SK-N-SH (cell line): ENCODE measurements at regions not wholly inside any gene's neighbourhood (a gene's known extent, or its start where the extent isn't known, plus 50 kb on each side); places are given as distances from the start of the nearest gene placed in this dataset.

Experiments used
- CTCF ChIA-PET: fragments of 300-600, 350-600 bp; formaldehyde crosslinking; extraction: SDS; loops from one replicate; lab custom pipeline; 2021; lab: Yijun Ruan, JAX
- POLR2A ChIA-PET: fragments of 350-600 bp; sonication (Branson Sonifier 250); formaldehyde crosslinking; extraction: SDS; loops from one replicate; lab custom pipeline; 2020; ENCODE audit warnings: antibody characterized with exemption, inconsistent platforms; lab: Yijun Ruan, JAX
- DNase-seq: peaks from one replicate; pipeline ENCODE4 v3.0.0; 2012
- H2AFZ ChIP-seq: fragments of 200-600 bp; sonication (generic); 2 replicates; pipeline ENCODE4 v1.8.1; 2016; ENCODE audit warnings: antibody characterized with exemption, mild to moderate bottlenecking, low read depth
- H3F3A ChIP-seq: fragments of 200-600 bp; sonication (generic); replicated peaks from 2 replicates; pipeline ENCODE3; 2016; ENCODE audit warnings: antibody characterized with exemption, mild to moderate bottlenecking; ENCODE audit not compliant: insufficient read depth
- H3K27ac ChIP-seq, 2 experiments: fragments of 200-500 bp in 1 of 2; fragments of 200-600 bp in 1 of 2; sonication (Bioruptor generic) in 1 of 2; sonication (generic), shearing (Covaris generic) in 1 of 2; 2 replicates each; pipeline versions ENCODE4 v1.5.1 to v1.6.1; 2014 to 2016; ENCODE audit warnings: low read depth in 2 of 2, inconsistent platforms in 1 of 2, low read length in 1 of 2, mild to moderate bottlenecking in 1 of 2, mixed read lengths in 1 of 2
- H3K27me3 ChIP-seq: fragments of 200-600 bp; sonication (generic), shearing (Covaris generic); 2 replicates; pipeline ENCODE4 v1.6.1; 2016; ENCODE audit warnings: mixed run types; ENCODE audit not compliant: insufficient read depth
- H3K36me3 ChIP-seq, 2 experiments: fragments of 200-500 bp in 1 of 2; fragments of 200-600 bp in 1 of 2; sonication (Bioruptor generic) in 1 of 2; sonication (generic) in 1 of 2; replicated peaks in 1 of 2; 2 replicates each; pipeline versions ENCODE3 to v1.5.1; 2014 to 2016; ENCODE audit warnings: low read length in 1 of 2, mild to moderate bottlenecking in 1 of 2; ENCODE audit not compliant: insufficient read depth in 2 of 2, control insufficient read depth in 1 of 2
- H3K4me1 ChIP-seq, 2 experiments: fragments of 200-500 bp in 1 of 2; fragments of 200-600 bp in 1 of 2; sonication (Bioruptor generic) in 1 of 2; sonication (generic), shearing (Covaris generic) in 1 of 2; 2 replicates each; pipeline versions ENCODE4 v1.5.1 to v1.6.1; 2014 to 2016; ENCODE audit warnings: low read depth in 1 of 2, low read length in 1 of 2, mixed run types in 1 of 2; ENCODE audit not compliant: insufficient read depth in 2 of 2, control insufficient read depth in 1 of 2
- H3K4me2 ChIP-seq: fragments of 200-600 bp; sonication (generic), shearing (Covaris generic); 2 replicates; pipeline ENCODE4 v1.6.1; 2017; ENCODE audit warnings: mixed run types
- H3K4me3 ChIP-seq, 2 experiments: fragments of 200-500 bp in 1 of 2; fragments of 200-600 bp in 1 of 2; sonication (Bioruptor generic) in 1 of 2; sonication (generic), shearing (Covaris generic) in 1 of 2; 2 replicates each; pipeline versions ENCODE4 v1.5.1 to v1.8.1; 2014 to 2016; ENCODE audit warnings: low read depth in 2 of 2, inconsistent platforms in 1 of 2, low read length in 1 of 2, mild to moderate bottlenecking in 1 of 2, mixed read lengths in 1 of 2, moderate library complexity in 1 of 2
- H3K79me2 ChIP-seq: fragments of 200-600 bp; sonication (generic); 2 replicates; pipeline ENCODE4 v1.8.1; 2017; ENCODE audit warnings: mild to moderate bottlenecking; ENCODE audit not compliant: insufficient read depth
- H3K9ac ChIP-seq: fragments of 200-600 bp; sonication (generic); 2 replicates; pipeline ENCODE4 v1.6.1; 2017; ENCODE audit warnings: mixed run types
- H3K9me2 ChIP-seq: fragments of 200-600 bp; sonication (generic); 2 replicates; pipeline ENCODE4 v1.6.1; 2017; ENCODE audit warnings: mixed run types
- H3K9me3 ChIP-seq: fragments of 200-600 bp; sonication (generic); 2 replicates; pipeline ENCODE4 v1.6.1; 2017; ENCODE audit warnings: mixed run types, mild to moderate bottlenecking, moderate library complexity
- H4K20me1 ChIP-seq: fragments of 200-600 bp; sonication (generic); 2 replicates; pipeline ENCODE4 v1.6.1; 2017; ENCODE audit warnings: mild to moderate bottlenecking, mixed run types; ENCODE audit not compliant: insufficient read depth
- CHD2 ChIP-seq: fragments of 150-350 bp; IDR thresholded peaks from 2 replicates; pipeline ENCODE4 v1.6.1; 2018; ENCODE audit warnings: low read length; ENCODE audit not compliant: partially characterized antibody
- ELF1 ChIP-seq: IDR thresholded peaks from 2 replicates; pipeline ENCODE4 v1.4.0; 2012
- EZH2phosphoT487 ChIP-seq: fragments of 200-600 bp; sonication (generic); IDR thresholded peaks from 2 replicates; pipeline ENCODE4 v1.6.1; 2017; ENCODE audit warnings: low read depth, mixed run types, mild to moderate bottlenecking, antibody characterized with exemption, moderate library complexity, borderline replicate concordance
- GABPA ChIP-seq: IDR thresholded peaks from 2 replicates; pipeline ENCODE4 v1.4.0; 2012; ENCODE audit warnings: low read depth, mild to moderate bottlenecking
- GATA2 ChIP-seq: sonication (generic); formaldehyde crosslinking; IDR thresholded peaks from 2 replicates; pipeline ENCODE4 v1.5.0; 2020; ENCODE audit warnings: mild to moderate bottlenecking, missing genetic modification reagents
- IRF3 ChIP-seq: fragments of 150-350 bp; IDR thresholded peaks from 2 replicates; pipeline ENCODE4 v1.6.1; 2016; ENCODE audit warnings: mild to moderate bottlenecking, low read depth, low read length
- MEF2A ChIP-seq: IDR thresholded peaks from 2 replicates; pipeline ENCODE4 v1.4.0; 2012; ENCODE audit warnings: low read depth, borderline replicate concordance
- MXI1 ChIP-seq: IDR thresholded peaks from 2 replicates; pipeline ENCODE4 v1.6.1; 2012; ENCODE audit warnings: mild to moderate bottlenecking, low read depth, low read length, improper control_type of control experiment
- NRF1 ChIP-seq: IDR thresholded peaks from 2 replicates; pipeline ENCODE4 v1.6.1; 2012; ENCODE audit warnings: low read depth, mild to moderate bottlenecking, low read length
- PBX3 ChIP-seq: IDR thresholded peaks from 2 replicates; pipeline ENCODE4; 2012
- POLR2AphosphoS5 ChIP-seq: IDR thresholded peaks from 2 replicates; pipeline ENCODE4 v1.6.1; 2012; ENCODE audit warnings: low read depth, low read length
- RCOR1 ChIP-seq: fragments of 150-350 bp; IDR thresholded peaks from 2 replicates; pipeline ENCODE4 v1.6.1; 2017; ENCODE audit warnings: antibody characterized with exemption, low read length
- REST ChIP-seq: IDR thresholded peaks from 2 replicates; pipeline ENCODE4 v1.6.1; 2012; ENCODE audit warnings: mild to moderate bottlenecking, low read depth, low read length, moderate library complexity
- SMC3 ChIP-seq: IDR thresholded peaks from 2 replicates; pipeline ENCODE4 v1.6.1; 2012; ENCODE audit warnings: low read depth, low read length, improper control_type of control experiment
- TAF1 ChIP-seq: IDR thresholded peaks from 2 replicates; pipeline ENCODE4 v1.6.1; 2012; ENCODE audit warnings: low read depth, mild to moderate bottlenecking, low read length, moderate library complexity, borderline replicate concordance
- WGBS: methylation state at CpG from one replicate; pipeline ENCODE4 v1.1.6; 2017; ENCODE audit warnings: low lambda C conversion rate; 5-methylcytosine and 5-hydroxymethylcytosine counted together

- Histone ChIP-seq H3K4me1 (no peaks in the 10 kb centered on the region), H3K27me3 (no peaks in the 10 kb centered on the region)
- CTCF ChIA-PET, result interaction anchor here (0.8 to 1.3 kb wide), 2 partner anchors 216 to 503 kb away, joined by 3 read pairs; no protein-coding TSS in a partner anchor
Observed at GRCh38 chr2:175585496-175585895, 404.0 kb upstream of the ATP5MC3 start.

GRCh38 chr2:175580652-175581051 lies 399.1 kb upstream of the ATP5MC3 start:
- Histone ChIP-seq H3K4me1 (no peaks in the 10 kb centered on the region), H3K9me2 (no peaks in the 10 kb centered on the region), H3K36me3 (no peaks in the 10 kb centered on the region), H3F3A (no peaks in the 10 kb centered on the region), H3K4me3 (no peak overlapping the region), H3K79me2 (no peaks in the 10 kb centered on the region), H3K27me3 (no peaks in the 10 kb centered on the region), H3K4me2 (no peak overlapping the region), H3K9ac (no peak overlapping the region), H2AFZ (no peak overlapping the region), H4K20me1 (no peaks in the 10 kb centered on the region), H3K27ac (no peak overlapping the region), H3K9me3 (no peaks in the 10 kb centered on the region)
- 17% methylated on average over 1 of the region's 1 CpG for WGBS
- POLR2A ChIA-PET, result no interaction called here
- DNase-seq, result no peak
- CTCF ChIA-PET, result no interaction called here
- TF ChIP-seq EZH2phosphoT487, result no peak
- no peak for TF ChIP-seq TAF1
- no peak for TF ChIP-seq CHD2
- no peak for TF ChIP-seq RCOR1
- no peak for TF ChIP-seq REST
- no peak for TF ChIP-seq GABPA
- no peak for TF ChIP-seq PBX3

More at GRCh38 chr2:175585496-175585895, 404.0 kb upstream of the ATP5MC3 start:
- H3F3A ChIP-seq, result no peaks in the 10 kb centered on the region
- TF ChIP-seq GABPA, result no peak
- TF ChIP-seq POLR2AphosphoS5, result no peak
- TF ChIP-seq NRF1, result no peak
- no peak for TF ChIP-seq IRF3
- no peak for TF ChIP-seq MEF2A
- TF ChIP-seq MXI1, result no peak
- TF ChIP-seq SMC3, result no peak
- no peak for TF ChIP-seq GATA2 (CRISPR knock-in tag)
- TF ChIP-seq ELF1, result no peak
- no peak for TF ChIP-seq REST
- no peaks in the 10 kb centered on the region for H3K36me3 ChIP-seq
- no peak overlapping the region for H3K4me2 ChIP-seq
- no peaks in the 10 kb centered on the region for H3K9me2 ChIP-seq
- H3K79me2 ChIP-seq, result no peaks in the 10 kb centered on the region
- H3K27ac ChIP-seq, result no peak overlapping the region
- no peaks in the 10 kb centered on the region for H4K20me1 ChIP-seq
- no peak overlapping the region for H2AFZ ChIP-seq
- no peak overlapping the region for H3K4me3 ChIP-seq
- POLR2A ChIA-PET, result no interaction called here
- H3K9ac ChIP-seq, result no peak overlapping the region
- DNase-seq, result no peak
- WGBS, result 67% methylated on average over 1 of the region's 1 CpG
- H3K9me3 ChIP-seq, result no peaks in the 10 kb centered on the region
